OCI-LY1 (cell line): ENCODE measurements at regions not wholly inside any gene's neighbourhood (a gene's known extent, or its start where the extent isn't known, plus 50 kb on each side); places are given as distances from the start of the nearest gene placed in this dataset.

Source experiments
- EZH2 ChIP-seq: fragments of 200-600 bp; sonication (generic), shearing (Covaris generic); IDR thresholded peaks from 2 replicates; pipeline ENCODE4 v1.8.0; 2017; ENCODE audit warnings: borderline replicate concordance, mixed run types, mild to moderate bottlenecking, antibody characterized with exemption, low read length, moderate library complexity, mixed read lengths
- TF ChIP-seq, protein P1 (sequence below): fragments of 200-600 bp; sonication (generic), shearing (Covaris generic); IDR thresholded peaks from 2 replicates; pipeline ENCODE4 v1.5.1; 2017; ENCODE audit warnings: mild to moderate bottlenecking, antibody characterized with exemption, low read length, moderate library complexity, mixed read lengths

DNA sequence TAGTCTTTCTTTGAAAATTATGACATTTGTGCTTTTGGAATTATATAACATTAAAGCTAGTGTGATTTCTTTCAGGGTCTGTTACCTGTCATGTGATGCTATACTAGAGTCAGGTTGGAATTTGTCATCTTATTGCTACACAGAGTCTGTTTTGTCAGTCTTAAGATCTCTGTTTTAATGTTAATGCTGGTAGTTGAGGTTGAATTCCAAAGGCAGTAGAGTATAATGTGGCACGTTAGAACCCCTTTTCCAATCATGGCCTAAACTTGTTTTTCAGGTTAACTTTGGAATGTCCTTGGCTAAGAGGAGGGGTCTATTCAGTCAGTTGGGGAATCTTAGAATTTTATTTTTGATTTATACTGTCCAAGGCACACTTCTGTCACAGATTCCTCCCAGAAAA is 258.5 kb downstream of the PABPC4L start:
- TF ChIP-seq EZH2, result no peak
- TF ChIP-seq, protein P1, sequence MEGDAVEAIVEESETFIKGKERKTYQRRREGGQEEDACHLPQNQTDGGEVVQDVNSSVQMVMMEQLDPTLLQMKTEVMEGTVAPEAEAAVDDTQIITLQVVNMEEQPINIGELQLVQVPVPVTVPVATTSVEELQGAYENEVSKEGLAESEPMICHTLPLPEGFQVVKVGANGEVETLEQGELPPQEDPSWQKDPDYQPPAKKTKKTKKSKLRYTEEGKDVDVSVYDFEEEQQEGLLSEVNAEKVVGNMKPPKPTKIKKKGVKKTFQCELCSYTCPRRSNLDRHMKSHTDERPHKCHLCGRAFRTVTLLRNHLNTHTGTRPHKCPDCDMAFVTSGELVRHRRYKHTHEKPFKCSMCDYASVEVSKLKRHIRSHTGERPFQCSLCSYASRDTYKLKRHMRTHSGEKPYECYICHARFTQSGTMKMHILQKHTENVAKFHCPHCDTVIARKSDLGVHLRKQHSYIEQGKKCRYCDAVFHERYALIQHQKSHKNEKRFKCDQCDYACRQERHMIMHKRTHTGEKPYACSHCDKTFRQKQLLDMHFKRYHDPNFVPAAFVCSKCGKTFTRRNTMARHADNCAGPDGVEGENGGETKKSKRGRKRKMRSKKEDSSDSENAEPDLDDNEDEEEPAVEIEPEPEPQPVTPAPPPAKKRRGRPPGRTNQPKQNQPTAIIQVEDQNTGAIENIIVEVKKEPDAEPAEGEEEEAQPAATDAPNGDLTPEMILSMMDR, result no peak
